GM12878 (cell line): ENCODE measurements at regions not wholly inside any gene's neighbourhood (a gene's known extent, or its start where the extent isn't known, plus 50 kb on each side); places are given as distances from the start of the nearest gene placed in this dataset.

ENCODE experiments used
- ASH2L ChIP-seq: fragments of 300-600, 200-600 bp; sonication (generic); IDR thresholded peaks from 2 replicates; pipeline ENCODE4 v1.6.1; 2017; ENCODE audit warnings: low read depth, mild to moderate bottlenecking, borderline replicate concordance
- ETV6 ChIP-seq, 2 experiments: fragments of 450-650 bp in 1 of 2; IDR thresholded peaks in 1 of 2; conservative IDR thresholded peaks in 1 of 2; 2 replicates each; pipeline ENCODE4 v1.6.1; 2014; ENCODE audit warnings: antibody characterized with exemption in 1 of 2, borderline replicate concordance in 1 of 2, low read depth in 1 of 2, mild to moderate bottlenecking in 1 of 2, moderate library complexity in 1 of 2
- MAX ChIP-seq: IDR thresholded peaks from 2 replicates; pipeline ENCODE4 v1.6.1; 2012; ENCODE audit warnings: low read depth, low read length, improper control_type of control experiment
- POLR2A ChIP-seq: IDR thresholded peaks from 2 replicates; pipeline ENCODE4 v1.6.1; 2011; ENCODE audit warnings: low read depth, mild to moderate bottlenecking, low read length
- POU2F2 ChIP-seq: IDR thresholded peaks from 3 replicates; pipeline ENCODE4 v1.6.1; 2011; ENCODE audit warnings: low read depth, mild to moderate bottlenecking, low read length, borderline replicate concordance
- ZSCAN29 ChIP-seq: fragments of 450-650 bp; IDR thresholded peaks from 2 replicates; pipeline ENCODE4 v1.6.1; 2017; ENCODE audit warnings: mild to moderate bottlenecking, moderate library complexity

GRCh38 chr16:16909126-16909525 lies 530.2 kb downstream of the NPIPA7 start:
- TF ChIP-seq POLR2A (no peak), ETV6 (conservative IDR thresholded peaks at IDR 0.05 in 1 of 2, IDR thresholded peaks at IDR 0.05 in 1 of 2; ENCODE audit: borderline replicate concordance in 1 of 2, low read depth in 1 of 2) (no peak), ASH2L (no peak), MAX (no peak), ZSCAN29 (no peak), POU2F2 (no peak)
